HTR-8/SVneo (cell line): ENCODE measurements at regions not wholly inside any gene's neighbourhood (a gene's known extent, or its start where the extent isn't known, plus 50 kb on each side); places are given as distances from the start of the nearest gene placed in this dataset.

Source experiments
- DNase-seq: peaks from one replicate; pipeline ENCODE4 v3.0.0; 2011; ENCODE audit warnings: low spot score, mixed read lengths; ENCODE audit not compliant: insufficient read length
- FAIRE-seq: peaks from 2 replicates; lab custom pipeline; 2011; peaks lifted over from hg19 to GRCh38; lab: Jason Lieb, UNC

DNA sequence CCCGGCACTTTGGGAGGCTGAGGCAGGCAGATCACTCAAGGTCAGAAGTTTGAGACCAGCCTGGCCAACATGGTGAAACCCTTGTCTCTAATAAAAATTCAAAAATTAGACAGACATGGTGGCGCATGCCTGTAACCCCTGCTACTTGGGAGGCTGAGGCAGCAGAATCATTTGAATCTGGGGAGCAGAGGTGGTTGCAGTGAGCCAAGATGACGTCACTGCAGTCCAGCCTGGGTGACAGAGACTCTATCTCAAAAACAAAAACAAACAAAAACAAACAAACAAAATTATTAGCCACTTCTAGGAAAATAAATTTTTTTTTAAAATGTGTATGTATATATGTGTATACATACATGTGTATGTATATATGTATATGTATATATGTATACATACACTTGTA lies 320.3 kb upstream of the ADGRL4 start:
- no peak for FAIRE-seq
- no peak for DNase-seq

DNA sequence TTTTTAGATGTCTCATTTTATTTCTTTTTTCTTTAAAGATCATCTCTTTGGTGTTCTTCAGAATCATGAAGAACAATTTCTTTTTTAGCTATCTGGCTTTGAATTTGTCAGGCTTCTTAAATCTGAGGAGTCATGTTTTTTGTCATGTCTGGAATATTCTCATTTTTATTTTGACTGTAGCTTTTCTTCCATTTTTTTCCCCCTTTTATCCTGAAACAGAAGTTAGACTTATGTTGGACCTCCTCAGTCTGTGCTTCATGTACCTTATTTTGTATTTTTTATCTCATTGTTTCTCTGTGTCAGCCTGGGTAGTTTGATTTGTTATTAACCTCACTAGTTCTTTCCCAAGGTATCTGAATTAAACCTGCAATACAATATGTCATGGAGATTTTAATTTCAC lies 319.2 kb upstream of the ADGRL4 start:
- FAIRE-seq: no peak
- DNase-seq: no peak

DNA sequence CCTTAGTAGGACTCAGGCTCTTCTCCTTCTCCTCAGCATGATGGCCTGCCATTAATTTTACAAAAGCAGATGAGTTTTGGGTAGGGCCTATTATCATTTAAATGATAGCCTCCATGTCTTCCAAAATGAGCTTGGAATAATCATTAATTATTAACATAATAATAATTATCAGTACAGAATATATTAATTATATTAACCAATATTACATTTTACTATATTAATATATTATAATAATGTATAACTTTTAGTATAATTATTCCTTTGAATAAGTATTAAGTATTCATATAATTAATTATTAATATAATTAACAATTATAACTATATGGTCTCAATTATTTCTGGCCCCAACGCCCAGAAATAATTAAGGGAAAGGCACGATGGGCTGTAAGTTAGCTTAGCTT lies 318.6 kb upstream of the ADGRL4 start:
- DNase-seq (no peak), FAIRE-seq (no peak)

DNA sequence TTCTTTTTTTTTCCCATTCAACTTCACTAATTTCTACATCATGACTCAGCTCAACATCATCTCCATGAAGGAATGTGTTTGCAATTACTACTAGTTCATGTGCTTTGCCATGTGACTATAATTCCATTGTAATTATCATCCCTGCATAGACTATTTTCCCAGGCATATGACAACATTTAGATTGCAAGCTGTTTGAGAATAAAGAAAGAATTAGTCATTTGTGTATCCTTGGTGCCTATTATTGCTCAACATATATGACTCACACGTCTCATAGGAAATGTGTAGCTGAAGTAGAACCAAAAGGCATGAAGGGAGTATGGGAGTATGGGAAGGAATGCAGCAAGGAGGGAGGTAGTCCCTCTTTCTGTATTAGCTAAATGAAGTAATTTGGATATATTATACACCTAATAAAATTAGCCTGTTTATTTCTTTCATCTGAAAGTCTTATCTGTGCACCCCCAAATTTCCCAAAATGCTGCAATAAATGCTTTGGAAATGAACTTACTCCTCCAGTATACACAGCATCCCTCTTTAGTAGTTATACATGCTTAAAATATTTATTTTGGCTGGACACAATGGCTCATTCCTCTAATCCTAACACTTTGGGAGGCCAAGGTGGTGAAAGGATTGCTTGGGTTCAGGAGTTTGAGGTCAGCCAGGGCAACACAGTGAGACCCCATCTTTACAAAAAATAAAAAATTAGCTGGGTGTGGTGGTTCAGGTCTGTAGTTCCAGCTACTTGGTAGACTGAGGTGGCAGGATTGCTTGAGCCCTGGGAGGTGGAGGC lies 316.9 kb upstream of the ADGRL4 start:
- no peak for FAIRE-seq
- DNase-seq: peak; percentile 25

DNA sequence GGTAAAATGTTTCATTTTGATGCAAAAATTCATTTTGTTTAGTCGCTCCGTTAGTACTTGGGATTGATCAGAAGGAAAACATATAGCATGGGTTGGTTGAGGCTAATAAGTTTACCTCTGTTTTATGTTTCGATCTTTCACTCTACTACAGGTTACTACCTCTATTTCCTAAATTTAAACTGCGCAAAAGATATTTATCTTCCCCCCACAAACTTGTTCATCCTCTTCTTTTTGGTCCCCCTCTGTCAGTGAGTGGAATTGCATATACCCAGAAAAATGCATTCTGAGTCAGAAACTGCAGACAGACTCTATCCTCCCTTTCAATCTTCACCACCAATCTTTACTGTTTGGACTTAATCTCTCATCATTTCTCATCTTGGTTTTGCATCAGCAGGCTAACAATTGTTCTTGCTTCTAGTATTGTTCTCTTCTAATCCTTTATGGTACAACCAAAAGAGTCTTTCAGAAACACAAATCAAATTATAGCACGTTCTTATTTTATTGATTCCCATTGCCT lies 316.0 kb upstream of the ADGRL4 start:
- no peak for DNase-seq
- FAIRE-seq: no peak

DNA sequence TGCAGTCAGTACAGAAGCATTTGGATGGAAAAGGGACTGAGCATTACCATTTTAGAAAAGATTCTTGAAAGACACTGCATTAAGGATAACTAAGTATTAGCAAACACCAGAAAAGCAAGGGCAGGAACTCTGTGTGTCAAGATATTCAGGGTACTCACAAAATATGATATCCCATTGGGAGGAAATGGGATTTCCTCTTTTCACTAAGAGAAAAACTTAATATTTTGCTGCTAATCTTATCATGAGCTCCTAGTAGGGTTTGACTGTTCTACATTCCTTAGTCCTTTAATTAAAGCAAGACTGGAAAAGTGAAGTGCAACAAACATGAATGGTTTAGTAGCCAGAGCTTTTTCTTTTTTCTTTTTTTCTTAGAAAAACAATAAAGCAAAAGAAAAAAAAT lies 305.9 kb upstream of the ADGRL4 start:
- FAIRE-seq: no peak
- DNase-seq: no peak

DNA sequence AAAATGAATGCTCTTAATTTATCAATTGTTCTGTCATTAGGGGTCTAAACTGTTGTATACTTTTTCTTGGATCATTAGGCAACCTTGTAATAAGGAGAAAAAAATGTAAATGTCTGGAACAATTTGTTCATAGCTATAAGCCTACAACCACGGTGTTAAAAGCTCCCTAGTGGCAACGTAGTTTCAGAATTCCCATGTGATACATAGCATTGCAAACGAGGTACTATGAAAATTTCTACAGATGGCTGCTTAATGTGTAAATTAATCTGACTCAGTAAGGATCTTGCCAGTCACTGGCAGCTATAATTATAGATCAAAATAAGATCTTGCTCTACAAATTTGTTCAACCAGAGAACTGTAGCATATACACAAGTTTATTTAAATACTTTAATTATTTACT lies 304.1 kb upstream of the ADGRL4 start:
- FAIRE-seq (no peak), DNase-seq (no peak)

DNA sequence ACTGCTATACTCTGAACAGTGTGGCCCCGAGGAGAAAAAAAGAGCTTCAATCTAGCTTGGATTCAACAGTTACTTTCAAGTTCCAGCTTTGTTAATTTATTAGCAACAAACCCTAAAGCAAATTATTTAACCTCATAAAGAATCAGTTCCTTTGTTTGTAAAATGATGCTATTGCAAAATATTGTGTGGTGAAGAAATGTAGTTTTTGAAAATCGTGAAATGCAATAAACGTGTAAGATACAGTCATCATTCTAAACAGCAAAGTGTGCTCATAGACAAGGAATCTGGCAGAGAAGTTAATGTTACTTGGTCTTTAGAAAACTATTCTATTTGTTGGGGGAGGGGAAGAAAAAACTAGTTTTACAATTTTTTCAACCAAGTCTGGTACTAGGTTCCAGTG lies 297.6 kb upstream of the ADGRL4 start:
- DNase-seq (no peak), FAIRE-seq (no peak)

DNA sequence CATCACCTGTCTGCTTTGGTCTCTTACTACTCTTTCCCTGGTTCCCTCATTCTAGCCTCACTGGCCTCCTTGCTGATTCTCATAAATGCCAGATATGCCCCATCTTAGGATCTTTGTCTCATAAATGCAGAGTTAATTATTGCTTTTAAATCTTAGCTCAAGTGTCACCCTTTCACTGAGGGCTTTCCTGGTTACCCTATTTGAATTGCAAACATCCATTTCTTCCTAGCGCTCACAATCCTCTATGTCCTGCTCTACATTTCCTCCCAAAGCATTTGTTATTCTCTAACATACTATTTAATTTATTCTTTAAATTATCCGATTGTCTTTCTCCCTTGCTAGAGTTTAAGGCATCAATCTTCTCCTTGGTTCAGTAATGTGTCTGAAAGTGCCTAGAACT lies 296.5 kb upstream of the ADGRL4 start:
- DNase-seq (no peak), FAIRE-seq (no peak)

DNA sequence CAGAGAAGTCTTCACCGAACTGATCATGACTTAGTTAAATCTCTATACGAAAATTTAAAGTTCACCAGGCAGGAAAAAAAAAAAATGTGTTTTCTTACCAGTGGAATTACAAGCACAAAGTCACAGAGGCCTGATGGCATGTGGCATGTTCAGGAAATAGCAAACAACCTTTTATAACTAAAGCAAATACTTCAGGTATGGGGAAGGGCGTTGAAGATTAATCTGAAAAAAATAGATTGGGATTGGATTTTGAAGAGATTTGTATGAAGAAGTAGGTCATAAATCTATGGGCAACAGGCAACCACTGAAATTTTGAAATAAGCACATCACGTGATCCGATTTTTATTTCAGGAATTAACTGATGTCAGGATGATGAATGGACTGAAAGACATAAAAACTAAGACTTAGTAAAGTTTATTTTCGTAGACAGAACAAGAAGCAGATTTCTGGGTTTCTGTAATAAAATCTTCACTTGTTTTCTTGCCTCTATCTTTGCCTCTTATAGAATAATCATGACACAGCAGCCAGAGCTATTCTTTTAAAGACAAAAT lies 295.9 kb upstream of the ADGRL4 start:
- FAIRE-seq: no peak
- no peak for DNase-seq

DNA sequence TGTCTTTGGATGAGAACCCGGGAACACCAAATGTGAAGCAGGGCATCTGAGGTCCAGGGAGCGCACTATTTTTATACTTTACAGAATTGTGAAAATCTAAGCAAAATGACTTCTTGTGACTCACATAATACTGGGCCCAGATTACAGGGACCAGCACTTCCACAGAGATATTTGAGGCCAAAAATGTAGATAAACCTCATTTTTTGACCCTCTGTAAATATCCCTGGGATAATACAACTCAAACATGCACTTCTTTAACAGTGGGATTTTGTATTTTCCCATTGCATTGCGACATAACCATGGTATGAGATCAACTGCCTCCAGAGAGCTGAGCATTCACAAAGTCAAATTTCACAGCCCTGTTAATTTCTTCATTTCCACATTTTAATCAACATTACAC lies 289.4 kb upstream of the ADGRL4 start:
- no peak for DNase-seq
- no peak for FAIRE-seq

DNA sequence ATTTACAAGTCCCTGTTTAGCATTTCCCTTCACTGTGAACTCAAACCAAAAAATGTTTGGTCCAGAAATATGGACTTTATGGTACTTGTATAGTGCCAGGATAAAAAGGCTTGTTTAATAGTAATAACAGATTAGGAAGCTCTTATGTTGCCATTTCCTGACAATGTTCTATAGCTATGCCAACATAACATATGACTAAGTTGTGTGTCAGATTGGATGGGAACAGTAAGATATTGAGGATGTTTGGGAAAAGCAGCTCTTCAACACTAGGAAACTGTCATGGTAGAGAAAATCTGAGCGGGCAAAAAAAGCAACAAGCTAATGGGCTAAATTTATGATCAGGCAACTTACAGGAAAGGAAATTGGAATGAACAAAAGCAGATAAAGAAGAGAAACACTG lies 287.1 kb upstream of the ADGRL4 start:
- no peak for FAIRE-seq

DNA sequence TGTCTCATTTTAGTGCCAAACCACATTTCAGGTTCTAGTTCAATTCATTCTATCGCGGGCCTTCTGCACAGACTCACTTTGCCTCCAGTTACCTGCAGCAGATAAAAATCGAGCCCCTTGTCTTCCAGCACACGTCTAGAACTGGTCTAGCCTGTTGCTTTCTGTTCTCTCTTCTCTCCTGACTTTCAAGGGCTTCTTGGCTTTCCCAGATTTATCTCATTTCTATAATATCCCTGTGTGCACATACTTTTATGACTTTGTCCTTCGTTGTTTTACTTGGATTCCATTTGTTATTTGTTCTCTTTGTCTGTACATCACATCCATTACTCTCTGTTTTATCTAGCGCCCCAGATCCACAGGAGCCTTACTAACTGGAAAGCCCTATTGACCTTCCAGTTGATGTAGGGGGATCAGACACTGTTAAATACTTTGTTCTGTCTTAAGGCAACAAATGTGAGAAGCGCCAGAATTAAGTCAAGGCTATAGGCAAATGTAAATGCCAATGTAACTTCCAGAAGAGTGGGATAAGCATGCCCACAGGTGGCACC lies 284.5 kb upstream of the ADGRL4 start:
- no peak for DNase-seq
- FAIRE-seq: no peak

More for the DNA sequence above, 287.1 kb upstream of the ADGRL4 start:
- no peak for DNase-seq

DNA sequence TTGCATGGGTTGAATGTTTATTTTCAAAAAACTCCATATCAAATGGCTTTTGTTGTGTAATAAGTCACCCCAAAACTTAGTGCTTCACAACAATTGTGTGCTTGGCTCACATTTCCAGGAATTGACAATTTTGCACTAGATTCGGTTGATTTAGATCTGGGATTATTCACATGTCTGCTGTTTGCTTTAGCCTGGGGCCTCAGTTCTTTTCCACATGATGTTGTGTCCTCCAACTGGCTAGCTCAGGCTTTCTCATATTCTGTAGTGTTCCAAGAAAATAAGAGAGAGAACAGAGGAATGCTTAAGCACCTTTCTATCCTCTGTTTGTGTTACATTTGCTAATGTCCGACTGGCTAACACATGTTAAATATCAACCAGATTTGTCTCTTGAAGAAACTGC lies 281.5 kb upstream of the ADGRL4 start:
- no peak for FAIRE-seq
- DNase-seq: no peak

DNA sequence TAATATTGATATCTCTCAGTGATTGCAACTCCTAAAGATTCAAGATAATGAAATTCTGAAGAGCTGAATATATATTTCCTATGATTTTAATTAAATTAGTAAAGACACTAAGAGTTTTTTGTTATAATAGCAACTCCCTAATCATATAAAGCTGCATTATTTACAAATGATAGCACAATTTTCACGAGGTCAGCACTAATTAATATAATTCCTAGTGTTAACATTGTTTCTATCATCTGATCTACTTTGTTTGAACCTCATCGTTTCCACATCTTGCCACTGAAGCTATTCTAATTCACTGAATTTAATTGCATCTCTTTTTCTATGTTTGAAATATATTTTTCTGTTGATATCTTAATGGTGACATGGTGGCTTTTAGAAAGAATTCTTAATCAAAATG lies 279.1 kb upstream of the ADGRL4 start:
- DNase-seq (no peak), FAIRE-seq (no peak)

DNA sequence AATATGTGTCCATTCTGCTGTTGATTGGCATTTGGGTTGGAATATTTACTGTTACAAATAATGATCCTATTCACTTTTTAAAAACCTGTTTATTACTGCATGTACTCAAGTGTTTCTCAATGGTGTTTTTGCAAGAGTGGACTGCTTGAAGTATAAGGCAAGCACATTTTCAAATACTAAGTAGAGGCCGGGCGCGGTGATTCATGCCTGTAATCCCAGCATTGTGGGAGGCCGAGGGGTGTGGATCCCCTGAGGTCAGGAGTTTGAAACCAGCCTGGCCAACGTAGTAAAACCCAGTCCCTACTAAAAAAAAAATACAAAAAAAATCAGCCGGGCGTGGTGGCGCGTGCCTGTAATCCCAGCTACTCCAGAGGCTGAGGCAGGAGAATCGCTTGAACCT lies 276.9 kb upstream of the ADGRL4 start:
- no peak for DNase-seq
- no peak for FAIRE-seq

DNA sequence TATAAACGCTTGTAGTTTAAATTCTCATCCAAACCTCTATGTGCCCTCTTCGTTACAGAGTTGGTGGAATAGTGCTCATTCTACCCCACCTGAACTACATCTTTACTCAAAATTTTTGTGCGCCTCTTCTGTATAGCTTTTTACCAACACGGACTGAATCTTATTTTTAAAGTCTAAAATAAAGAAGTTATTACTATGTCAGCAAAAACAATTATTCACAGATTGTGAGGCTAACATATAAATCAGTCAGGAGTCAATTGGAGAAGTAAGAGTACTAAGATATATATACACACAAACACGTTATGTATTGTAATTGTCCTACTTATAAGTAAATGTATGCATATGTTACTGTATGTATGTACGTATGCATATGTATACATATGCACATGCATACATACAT lies 274.9 kb upstream of the ADGRL4 start:
- DNase-seq: no peak
- no peak for FAIRE-seq

DNA sequence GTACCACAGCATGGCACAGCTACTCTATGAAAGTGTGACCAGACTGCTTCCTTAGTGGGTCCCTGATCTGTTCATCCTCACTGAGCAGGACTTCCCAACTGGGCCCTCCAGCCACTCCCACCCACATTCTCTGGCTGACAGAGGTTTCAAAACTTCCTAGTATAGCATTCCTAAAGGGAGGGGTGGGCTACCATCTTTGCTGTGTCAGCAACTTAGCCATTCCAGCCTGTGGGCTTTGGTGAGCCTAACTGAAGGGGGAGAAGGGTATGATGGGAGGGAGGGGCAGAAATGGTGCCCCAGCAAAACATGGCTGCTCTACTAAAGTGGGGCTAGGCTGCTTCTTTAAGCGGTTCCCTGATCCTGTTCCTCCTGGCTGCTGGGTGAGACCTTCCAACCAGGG lies 265.2 kb upstream of the ADGRL4 start:
- FAIRE-seq: no peak
- no peak for DNase-seq

DNA sequence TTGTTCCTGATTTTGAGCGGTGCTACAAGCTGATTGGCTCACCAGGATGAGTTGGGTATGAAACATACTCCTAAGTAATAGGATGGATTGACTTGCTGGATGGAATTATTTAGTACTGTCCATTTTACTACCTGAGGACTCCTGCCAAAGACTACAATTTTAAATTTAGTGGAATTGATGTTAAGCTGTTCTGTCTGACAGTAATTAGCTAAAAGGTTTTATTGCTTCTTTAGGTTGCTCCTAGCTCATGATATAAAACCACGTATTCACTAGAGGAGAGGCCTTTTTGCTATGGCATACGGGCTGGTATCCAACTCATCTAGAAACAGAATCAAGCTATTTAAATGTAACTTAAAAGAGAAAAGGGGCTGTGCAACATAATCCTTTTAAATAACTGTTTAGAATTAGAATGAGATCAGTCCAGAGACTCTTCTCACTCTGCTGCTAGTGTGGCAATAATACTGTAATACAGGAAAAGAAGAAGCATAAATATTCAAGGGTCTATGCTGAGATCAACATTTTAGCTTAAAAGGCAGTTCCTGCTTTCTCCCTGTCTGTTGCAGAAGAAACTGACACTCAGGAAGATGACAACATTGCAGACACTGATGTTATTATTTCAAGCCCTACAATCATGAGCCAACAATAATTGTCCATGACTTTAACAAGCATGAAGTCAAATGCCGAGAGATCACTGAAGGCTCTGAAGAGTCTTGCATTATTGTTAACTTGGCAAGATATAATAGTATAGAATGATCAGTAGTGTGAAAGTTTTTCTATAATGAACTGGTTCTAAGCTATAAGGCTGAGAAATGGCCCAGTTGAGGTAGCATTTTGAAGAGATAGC lies 258.7 kb upstream of the ADGRL4 start:
- FAIRE-seq: no peak

DNA sequence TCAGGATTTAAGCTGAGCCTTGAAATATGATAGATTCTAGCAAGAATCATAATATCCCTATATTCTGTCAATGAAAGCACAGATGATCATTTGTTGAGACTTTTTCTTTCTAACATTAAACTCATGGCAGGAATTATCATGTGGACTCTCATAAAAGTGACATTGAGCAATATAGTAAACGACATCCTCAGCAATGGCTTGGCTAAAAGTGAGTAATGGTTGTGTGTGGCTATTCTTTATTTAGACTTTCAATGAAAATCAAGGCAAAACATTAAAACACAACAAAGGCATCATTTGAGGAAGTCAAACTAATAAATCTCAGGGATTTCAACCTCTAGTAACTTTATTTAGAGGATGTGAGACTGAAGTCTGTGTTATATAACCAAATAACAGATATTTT lies 257.8 kb upstream of the ADGRL4 start:
- FAIRE-seq: no peak

More for the DNA sequence above, 258.7 kb upstream of the ADGRL4 start:
- no peak for DNase-seq

DNA sequence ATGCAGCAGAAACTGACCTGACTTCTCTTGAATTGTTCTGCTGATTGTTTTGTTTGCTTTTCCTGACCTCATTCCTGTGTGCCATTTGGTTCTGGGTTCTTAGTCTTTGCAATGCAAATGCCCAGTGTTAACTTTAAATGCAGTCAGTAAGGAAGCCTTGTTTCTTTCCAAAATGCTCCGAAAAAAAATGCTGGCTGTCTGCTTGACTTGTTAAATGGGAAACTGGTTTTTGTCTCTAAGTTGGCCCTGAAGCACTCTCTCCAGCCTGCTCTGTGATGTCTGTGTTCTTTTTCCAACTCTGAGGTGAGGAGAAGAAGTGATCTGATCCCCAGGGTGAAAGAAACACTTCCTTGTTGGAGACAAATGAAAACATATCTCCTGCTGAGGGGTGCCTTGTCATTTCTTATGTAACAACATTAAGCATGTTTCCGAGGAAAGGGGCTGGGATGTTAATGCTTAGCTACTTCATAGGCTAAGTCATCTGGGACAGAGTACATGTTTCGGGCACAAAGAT lies 256.3 kb upstream of the ADGRL4 start:
- FAIRE-seq (no peak), DNase-seq (no peak)

More for the DNA sequence above, 257.8 kb upstream of the ADGRL4 start:
- DNase-seq: no peak
